GM19438 (cell line): ENCODE measurements at regions not wholly inside any gene's neighbourhood (a gene's known extent, or its start where the extent isn't known, plus 50 kb on each side); places are given as distances from the start of the nearest gene placed in this dataset.

ENCODE experiments used
- ATAC-seq: cut with Tn5 transposase; IDR thresholded peaks from one replicate; pipeline ENCODE4 v1.9.1; 2021; ENCODE audit warnings: low read depth; ENCODE audit not compliant: unreplicated experiment

GRCh38 chr21:17441370-17441769 lies 71.5 kb upstream of the CXADR start:
- ATAC-seq, result no peak

GRCh38 chr21:17442165-17442564 lies 70.7 kb upstream of the CXADR start:
- no peak for ATAC-seq

- ATAC-seq, result no peak
Measured at GRCh38 chr21:17444828-17445227, 68.0 kb upstream of the CXADR start.

- no peak for ATAC-seq
Measured at GRCh38 chr21:17446737-17447136, 66.1 kb upstream of the CXADR start.

GRCh38 chr21:17449701-17450100 lies 63.1 kb upstream of the CXADR start:
- ATAC-seq, result no peak

GRCh38 chr21:17451364-17451891 lies 61.4 kb upstream of the CXADR start:
- no peak for ATAC-seq

GRCh38 chr21:17454315-17455027 lies 58.4 kb upstream of the CXADR start:
- ATAC-seq, result no peak

- ATAC-seq, result no peak
Measured at GRCh38 chr21:17455028-17455353, 57.9 kb upstream of the CXADR start.

- no peak for ATAC-seq
Measured at GRCh38 chr21:17455451-17455850, 57.4 kb upstream of the CXADR start.

GRCh38 chr21:17458279-17458678 lies 54.6 kb upstream of the CXADR start:
- no peak for ATAC-seq

GRCh38 chr21:17460094-17460493 lies 52.7 kb upstream of the CXADR start:
- no peak for ATAC-seq

GRCh38 chr21:17461014-17461413 lies 51.8 kb upstream of the CXADR start:
- ATAC-seq, result no peak

- no peak for ATAC-seq
Measured at GRCh38 chr21:17461582-17461981, 51.3 kb upstream of the CXADR start.

GRCh38 chr21:17462276-17462981 lies 50.4 kb upstream of the CXADR start:
- no peak for ATAC-seq
